HUDEP-2 (cell line): ENCODE measurements at regions not wholly inside any gene's neighbourhood (a gene's known extent, or its start where the extent isn't known, plus 50 kb on each side); places are given as distances from the start of the nearest gene placed in this dataset.
A peak's percentile ranks its signal among the peaks of the same experiment; 100 is the strongest.
"Not testable (repeated sequence)": the region's sequence is repeated elsewhere in the genome, so short reads cannot be mapped to it uniquely, and the experiment has no call there.

Experiments used
- DNase-seq, 76 experiments: peaks; one replicate each; lab custom pipeline; 2025; ENCODE audit not compliant: unreplicated experiment in 76 of 76; lab: John Stamatoyannopoulos, UW

DNA sequence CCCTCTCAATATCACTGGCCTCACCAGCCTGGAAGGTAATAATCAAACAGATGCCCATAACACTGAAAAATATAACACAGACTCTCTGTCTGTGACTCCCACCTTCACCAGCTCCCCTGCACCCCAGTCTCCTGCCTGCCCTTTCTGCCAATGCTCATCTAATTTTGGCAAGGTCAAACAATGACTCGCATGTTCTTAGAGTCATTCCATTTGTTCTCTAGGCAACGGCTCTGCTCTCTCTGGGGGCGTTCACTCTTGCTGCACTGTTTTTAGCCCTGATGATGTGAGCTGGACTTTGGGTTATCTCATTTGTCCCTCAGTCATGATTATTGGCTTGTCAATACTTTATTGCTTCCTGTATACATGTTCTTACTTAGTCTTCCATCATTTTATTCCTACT, 691.8 kb downstream of the FLRT2 start:
- no peak for DNase-seq

- DNase-seq: peak in 1 of 76 experiments; percentile 1
These were observed 691.1 kb downstream of the FLRT2 start for GRCh38 chr14:86221000-86221399.

DNA sequence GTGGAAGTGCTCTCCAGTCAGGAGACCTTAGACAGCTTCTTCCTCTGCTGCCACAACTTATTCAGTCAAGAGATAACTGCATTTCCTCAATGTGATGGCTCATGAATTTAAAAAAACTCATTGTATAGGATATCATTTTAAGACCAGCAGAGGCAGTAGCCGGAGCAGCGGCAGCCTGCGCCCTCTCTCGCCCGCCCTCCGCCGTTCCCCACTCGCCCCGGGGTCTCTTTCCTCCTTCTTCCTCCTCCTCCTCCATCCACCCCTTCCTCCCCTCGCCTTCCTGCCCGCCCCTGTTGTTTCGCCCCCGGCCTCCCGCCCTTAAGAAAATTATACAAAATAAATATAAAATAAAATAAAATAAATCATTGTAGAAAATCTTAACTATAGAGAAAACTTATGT, 687.6 kb downstream of the FLRT2 start:
- DNase-seq: no peak

GRCh38 chr14:86203843-86204242, 673.9 kb downstream of the FLRT2 start:
- DNase-seq: no peak

GRCh38 chr14:86196471-86196870, 666.5 kb downstream of the FLRT2 start:
- DNase-seq: no peak

GRCh38 chr14:86193756-86194155, 663.8 kb downstream of the FLRT2 start:
- DNase-seq: no peak

GRCh38 chr14:86179980-86180379, 650.0 kb downstream of the FLRT2 start:
- no peak for DNase-seq

- DNase-seq: no peak
These were observed 638.4 kb downstream of the FLRT2 start for GRCh38 chr14:86168371-86168770.

GRCh38 chr14:86166541-86166940, 636.6 kb downstream of the FLRT2 start:
- no peak for DNase-seq

DNA sequence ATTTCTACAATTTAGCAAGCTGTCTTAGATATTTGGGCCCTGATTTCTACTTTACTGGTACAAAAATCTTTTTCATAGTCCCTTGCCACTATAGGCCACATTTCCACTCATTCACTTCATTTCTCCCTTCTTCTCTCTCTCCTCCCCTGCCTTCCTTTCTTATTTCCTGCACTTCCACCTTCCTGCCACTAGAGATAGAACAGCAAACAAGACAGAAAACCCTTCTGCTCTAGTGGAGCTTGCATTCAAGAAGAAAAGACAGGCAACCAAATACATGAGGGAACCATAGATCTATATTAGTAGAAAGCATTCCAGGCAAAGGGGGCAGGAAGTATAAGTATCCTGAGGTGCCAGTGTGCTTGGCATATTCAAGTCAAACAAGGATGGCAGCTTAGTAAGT, 623.5 kb downstream of the FLRT2 start:
- DNase-seq: no peak

- no peak for DNase-seq
These were observed 613.3 kb downstream of the FLRT2 start for GRCh38 chr14:86143248-86143647.

DNA sequence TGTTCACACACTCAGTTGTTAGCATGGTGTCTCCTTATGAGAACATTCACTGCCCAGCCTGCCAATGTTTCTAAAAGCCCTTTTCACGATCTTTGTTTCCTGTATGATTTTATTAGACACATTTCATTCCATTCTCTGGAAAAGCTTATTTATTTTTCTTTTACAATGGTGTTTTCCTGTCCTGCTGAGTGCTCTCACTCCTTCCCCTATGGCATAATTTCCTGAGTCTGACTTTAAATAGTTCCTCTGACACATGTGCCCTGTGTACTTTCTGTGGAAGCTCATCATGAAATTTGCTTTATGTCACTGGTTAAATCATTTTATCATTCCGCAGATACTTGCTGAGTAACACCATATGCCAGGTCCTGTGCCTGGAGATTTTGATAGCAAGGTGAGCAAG, 612.0 kb downstream of the FLRT2 start:
- DNase-seq: no peak

- no peak for DNase-seq
These were observed 599.5 kb downstream of the FLRT2 start for GRCh38 chr14:86129426-86129825.

- DNase-seq: no peak
These were observed 594.4 kb downstream of the FLRT2 start for GRCh38 chr14:86124328-86124727.

- DNase-seq: no peak
These were observed 586.0 kb downstream of the FLRT2 start for GRCh38 chr14:86115972-86116371.

DNA sequence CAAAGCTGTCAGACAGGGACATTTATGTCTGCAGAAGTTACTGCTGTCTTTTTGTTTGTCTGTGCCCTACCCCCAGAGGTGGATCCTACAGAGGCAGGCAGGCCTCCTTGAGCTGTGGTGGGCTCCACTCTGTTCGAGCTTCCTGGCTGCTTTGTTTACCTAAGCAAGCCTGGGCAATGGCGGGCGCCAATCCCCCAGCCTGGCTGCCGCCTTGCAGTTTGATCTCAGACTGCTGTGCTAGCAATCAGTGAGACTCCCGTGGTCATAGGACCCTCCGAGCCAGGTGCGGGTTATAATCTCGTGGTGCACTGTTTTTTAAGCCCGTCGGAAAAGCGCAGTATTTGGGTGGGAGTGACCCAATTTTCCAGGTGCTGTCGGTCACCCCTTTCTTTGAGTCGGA, 580.9 kb downstream of the FLRT2 start:
- not testable (repeated sequence) for DNase-seq

DNA sequence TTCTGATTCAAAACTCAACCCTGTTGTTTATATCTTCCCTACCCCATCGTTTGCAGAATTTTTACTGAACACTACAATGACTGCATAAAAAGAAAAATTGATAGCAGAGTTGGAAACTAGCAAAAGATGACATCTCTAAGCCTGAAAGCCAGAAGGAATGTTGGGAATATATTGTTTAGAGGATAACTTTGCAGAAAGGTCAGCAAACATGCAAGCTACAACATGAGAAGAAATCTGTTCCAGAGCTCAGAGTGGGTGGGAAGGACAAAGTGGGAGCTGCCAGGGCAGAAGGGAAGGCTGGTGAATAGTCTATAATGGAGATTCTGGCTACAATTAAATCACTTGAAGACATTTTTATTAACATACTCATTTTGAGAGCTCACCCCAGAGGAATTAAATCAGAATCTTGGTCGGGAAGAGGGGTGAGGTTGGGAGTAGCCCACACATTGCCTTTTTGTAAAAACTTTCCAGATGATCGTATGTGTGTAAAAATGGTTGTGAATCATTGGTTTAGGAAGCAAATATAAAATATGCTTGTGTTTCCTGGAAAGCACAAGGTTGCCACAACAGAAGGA, 574.8 kb downstream of the FLRT2 start:
- DNase-seq: no peak

DNA sequence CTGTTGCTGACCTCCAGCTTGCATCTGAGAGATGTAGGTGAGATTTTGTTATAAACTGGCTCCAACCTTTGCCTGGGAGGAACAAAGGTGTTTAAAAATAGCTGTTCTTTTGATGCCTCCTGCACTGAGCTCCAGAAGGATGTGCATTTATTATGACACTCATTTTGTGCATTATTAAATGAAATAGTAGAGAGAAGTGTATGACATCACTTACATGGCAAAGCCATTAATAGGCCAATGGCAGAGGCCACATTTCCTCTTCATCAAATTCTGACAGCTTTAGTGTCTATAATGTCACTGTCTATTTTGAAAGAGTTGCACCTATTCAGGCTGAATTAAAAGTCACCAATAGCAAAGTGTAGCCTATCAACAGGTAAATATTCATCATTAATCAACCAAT, 564.6 kb downstream of the FLRT2 start:
- no peak for DNase-seq

DNA sequence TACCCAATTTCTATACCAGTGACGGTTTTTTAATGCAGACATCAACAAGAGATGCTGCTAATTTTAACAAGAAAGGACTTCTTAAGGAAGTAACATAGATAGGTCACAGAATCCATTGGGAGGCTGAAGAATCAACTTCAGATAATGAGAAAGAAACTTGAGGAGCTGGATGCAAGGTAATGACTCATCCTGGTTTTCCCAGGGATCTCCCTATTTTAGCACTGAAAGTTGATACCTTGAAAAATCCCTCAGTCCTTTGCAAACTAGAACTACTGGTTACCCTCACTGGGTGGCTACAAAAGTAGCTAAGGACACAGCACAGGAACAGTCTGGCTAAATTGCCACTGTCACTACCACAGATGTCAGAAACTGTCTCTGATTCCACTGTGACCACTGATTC, 561.9 kb downstream of the FLRT2 start:
- DNase-seq: no peak

GRCh38 chr14:86088156-86088555, 558.2 kb downstream of the FLRT2 start:
- no peak for DNase-seq

DNA sequence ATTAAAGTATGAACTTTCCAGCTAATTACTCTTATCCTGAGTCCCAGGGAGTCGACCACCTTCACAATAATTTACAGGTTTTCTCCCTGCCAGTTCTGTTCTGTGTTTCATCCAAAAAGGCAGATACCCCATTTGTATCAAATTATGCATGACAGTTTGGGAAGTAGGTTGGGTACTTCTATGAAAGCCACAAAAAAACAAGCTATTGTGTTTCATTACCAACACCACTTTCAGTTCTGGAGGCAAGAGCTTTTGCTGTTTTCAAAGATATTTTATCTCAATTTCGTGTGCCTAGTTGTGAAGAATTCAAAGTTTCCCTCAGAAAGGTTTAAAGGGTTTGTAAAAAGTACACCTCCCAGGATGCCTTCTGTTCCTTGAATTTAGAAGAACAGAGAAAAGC, 557.4 kb downstream of the FLRT2 start:
- DNase-seq: no peak

DNA sequence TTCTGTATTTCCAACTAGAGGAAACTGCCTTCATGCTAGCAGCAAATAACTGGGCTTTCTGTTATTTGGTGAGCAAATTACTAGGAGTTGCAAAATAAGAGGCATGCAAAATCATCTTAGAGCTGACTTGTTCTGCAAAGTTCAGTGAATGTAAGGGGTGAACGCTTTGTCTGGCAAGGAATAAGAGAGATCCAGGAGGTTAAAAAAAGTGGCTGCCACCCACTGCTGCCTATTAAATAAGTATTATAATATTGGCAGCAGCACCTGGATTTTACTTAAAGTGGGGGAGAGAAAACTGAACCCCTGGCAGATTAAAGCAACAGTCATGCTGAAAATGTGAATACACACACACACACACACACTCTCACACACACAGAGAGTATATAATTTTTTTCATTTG, 557.0 kb downstream of the FLRT2 start:
- DNase-seq: no peak

GRCh38 chr14:86084097-86084496, 554.2 kb downstream of the FLRT2 start:
- no peak for DNase-seq
